Colonic mucosa (tissue), 4 donors: ENCODE measurements at regions not wholly inside any gene's neighbourhood (a gene's known extent, or its start where the extent isn't known, plus 50 kb on each side); places are given as distances from the start of the nearest gene placed in this dataset.

Experiments
- DNase-seq: peaks from one replicate; pipeline ENCODE4 v3.0.0-alpha.2; 2020
- H3K27ac ChIP-seq: fragments of 200-600 bp; one replicate; pipeline ENCODE4 v1.8.0; 2021
- H3K27me3 ChIP-seq: fragments of 200-600 bp; one replicate; pipeline ENCODE4 v1.8.0; 2021
- H3K36me3 ChIP-seq: fragments of 200-600 bp; one replicate; pipeline ENCODE4 v1.8.0; 2021
- H3K4me1 ChIP-seq: fragments of 200-600 bp; one replicate; pipeline ENCODE4 v1.8.0; 2021; ENCODE audit warnings: mild to moderate bottlenecking
- H3K4me3 ChIP-seq: fragments of 200-600 bp; one replicate; pipeline ENCODE4 v1.8.0; 2021
- H3K9ac ChIP-seq, 2 donors: one replicate each; pipeline ENCODE4 v1.7.0; 2013; ENCODE audit warnings: control low read depth in 2 of 2, low read depth in 2 of 2, low read length in 2 of 2
- H3K9me3 ChIP-seq: fragments of 200-600 bp; one replicate; pipeline ENCODE4 v1.8.0; 2021
- CTCF ChIP-seq: fragments of 200-600 bp; IDR thresholded peaks from one replicate; pipeline ENCODE4 v1.8.0; 2022; ENCODE audit warnings: antibody characterized with exemption, mild to moderate bottlenecking
- intact Hi-C: fragments of 100-400 bp; cut with DNase I; formaldehyde crosslinking; loops from one replicate; pipeline ENCODE4 v1.14.1; 2022
- donor health status: healthy.
- donor health status: DM: no; HTN: no; CAD: no.
- donor health status: DM: no; HTN: no; CAD: no.

DNA sequence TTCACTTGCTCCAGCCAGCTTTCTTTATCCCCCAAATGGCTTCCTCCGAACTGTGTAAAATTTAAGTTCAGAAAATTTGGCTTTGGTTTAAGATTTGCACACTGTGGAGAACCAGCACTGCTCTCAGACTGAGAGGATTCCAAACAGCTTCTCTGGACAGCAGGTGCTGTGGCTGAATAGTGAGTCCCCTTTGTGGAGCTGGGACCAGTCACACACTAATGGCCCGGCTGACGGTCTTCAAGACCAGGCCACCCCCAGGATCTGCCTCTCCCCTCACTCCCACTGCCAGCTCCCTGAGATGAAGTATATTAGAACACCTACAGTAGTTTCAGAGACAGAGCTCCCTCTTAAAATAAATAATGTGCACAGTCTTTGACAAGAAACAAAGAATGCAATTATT, 267.3 kb downstream of the BCAT1 start:
- DNase-seq: no peak
- no peaks in the 10 kb centered on the region for H3K4me1 ChIP-seq
- H3K9me3 ChIP-seq: no peaks in the 10 kb centered on the region
- H3K27me3 ChIP-seq: no peaks in the 10 kb centered on the region
- H3K27ac ChIP-seq: no peak overlapping the region
- intact Hi-C loops: no loop called here
- no peak for TF ChIP-seq CTCF
- H3K9ac ChIP-seq: no peak overlapping the region
- no peak overlapping the region for H3K4me3 ChIP-seq
- H3K36me3 ChIP-seq: no peaks in the 10 kb centered on the region

- H3K36me3 ChIP-seq: no peaks in the 10 kb centered on the region
- TF ChIP-seq CTCF: no peak
- intact Hi-C loops: no loop called here
- H3K27me3 ChIP-seq: no peaks in the 10 kb centered on the region
- H3K27ac ChIP-seq: no peak overlapping the region
- H3K4me1 ChIP-seq: no peaks in the 10 kb centered on the region
- H3K9me3 ChIP-seq: no peaks in the 10 kb centered on the region
- no peak overlapping the region for H3K9ac ChIP-seq
- H3K4me3 ChIP-seq: no peak overlapping the region
- DNase-seq: no peak
Observed at GRCh38 chr12:24679126-24679525, 269.8 kb downstream of the BCAT1 start.

DNA sequence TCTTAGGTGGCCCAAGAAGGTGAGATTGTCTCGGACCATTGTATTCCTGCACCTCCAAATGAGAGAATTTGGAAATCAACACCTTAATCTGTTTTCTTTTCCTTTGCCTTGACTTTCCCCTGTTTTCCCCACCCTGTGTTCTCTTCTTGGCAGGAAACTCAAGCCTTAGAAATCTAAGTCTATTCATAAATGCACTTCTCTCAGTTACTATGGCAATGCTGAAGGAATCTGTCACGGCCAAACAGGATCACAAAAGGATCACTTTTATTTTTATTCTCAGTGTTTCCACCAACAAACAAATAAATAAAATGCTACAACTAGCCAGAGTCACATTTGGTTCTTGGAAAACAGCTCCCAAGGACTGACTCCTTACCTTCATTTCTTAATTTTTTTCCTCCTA, 270.5 kb downstream of the BCAT1 start:
- DNase-seq: no peak
- no peak overlapping the region for H3K9ac ChIP-seq
- H3K9me3 ChIP-seq: no peaks in the 10 kb centered on the region
- H3K27me3 ChIP-seq: no peaks in the 10 kb centered on the region
- intact Hi-C loops: no loop called here
- no peak for TF ChIP-seq CTCF
- no peak overlapping the region for H3K27ac ChIP-seq
- no peak overlapping the region for H3K4me3 ChIP-seq
- no peaks in the 10 kb centered on the region for H3K4me1 ChIP-seq
- H3K36me3 ChIP-seq: no peaks in the 10 kb centered on the region

GRCh38 chr12:24668563-24668962, 280.3 kb downstream of the BCAT1 start:
- H3K9ac ChIP-seq: no peak overlapping the region
- H3K36me3 ChIP-seq: no peaks in the 10 kb centered on the region
- TF ChIP-seq CTCF: no peak
- no peaks in the 10 kb centered on the region for H3K9me3 ChIP-seq
- no peaks in the 10 kb centered on the region for H3K27me3 ChIP-seq
- no peak for DNase-seq
- H3K4me1 ChIP-seq: no peaks in the 10 kb centered on the region
- H3K27ac ChIP-seq: no peak overlapping the region
- intact Hi-C loops: no loop called here
- H3K4me3 ChIP-seq: no peak overlapping the region

DNA sequence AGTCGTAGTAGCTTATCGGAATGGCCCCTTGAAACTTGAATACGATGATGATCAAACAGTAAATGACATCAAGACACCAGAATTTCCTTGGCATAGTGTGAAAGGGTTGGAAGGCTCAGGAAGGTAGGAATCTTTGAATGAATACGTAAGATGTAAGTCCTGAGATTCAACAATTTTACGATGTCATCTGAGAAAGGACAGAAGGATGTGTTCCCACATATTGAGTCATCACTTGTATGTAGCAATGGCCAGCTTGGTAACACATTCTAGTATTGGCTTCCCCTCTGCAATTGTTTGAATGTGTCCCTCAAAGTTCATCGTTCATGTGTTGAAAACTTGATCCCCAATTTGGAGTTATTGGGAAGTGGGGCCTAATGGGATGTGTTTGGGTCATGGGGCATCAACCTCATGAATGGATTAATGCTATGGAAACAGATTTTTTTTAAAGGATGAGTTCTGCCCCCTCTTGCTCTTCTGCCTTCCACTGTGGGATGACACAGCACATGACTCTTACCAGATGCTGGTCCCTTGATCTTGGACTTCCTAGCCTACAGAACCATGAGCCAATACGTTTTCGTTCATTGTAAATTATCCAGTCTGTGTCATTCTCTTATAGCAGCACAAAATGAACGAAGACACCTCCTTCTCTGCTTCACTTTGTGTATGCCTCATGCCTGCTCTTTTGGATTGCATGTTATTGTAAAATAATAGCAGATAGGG, 284.6 kb downstream of the BCAT1 start:
- TF ChIP-seq CTCF: no peak
- Histone ChIP-seq H3K27me3 (no peaks in the 10 kb centered on the region), H3K9ac (no peak overlapping the region), H3K4me3 (no peak overlapping the region), H3K9me3 (no peaks in the 10 kb centered on the region), H3K36me3 (no peaks in the 10 kb centered on the region), H3K4me1 (no peaks in the 10 kb centered on the region), H3K27ac (no peak overlapping the region)
- intact Hi-C loops: no loop called here
- no peak for DNase-seq
